T-helper 1 cell treated with Interleukin-12 subunit alpha and Interleukin-12 subunit beta and Interleukin-4 antibody, amounts not matched to agents 30 μg/mL and 1 μg/mL, for 36 hours (primary cell): ENCODE measurements at regions not wholly inside any gene's neighbourhood (a gene's known extent, or its start where the extent isn't known, plus 50 kb on each side); places are given as distances from the start of the nearest gene placed in this dataset.

Experiments
- H3K27ac Mint-ChIP-seq: one replicate; pipeline ENCODE4 v1.8.0; 2021; ENCODE audit warnings: mild to moderate bottlenecking, mixed read lengths
- H3K27me3 Mint-ChIP-seq: one replicate; pipeline ENCODE4 v1.8.0; 2021; ENCODE audit warnings: low read depth, mixed read lengths
- H3K36me3 Mint-ChIP-seq: one replicate; pipeline ENCODE4 v1.8.0; 2021; ENCODE audit warnings: low read depth, mixed read lengths
- H3K4me1 Mint-ChIP-seq: one replicate; pipeline ENCODE4 v1.8.0; 2021; ENCODE audit warnings: low read depth, mixed read lengths
- H3K4me3 Mint-ChIP-seq: one replicate; pipeline ENCODE4 v1.8.0; 2021; ENCODE audit warnings: mild to moderate bottlenecking, moderate library complexity, mixed read lengths
- H3K9me3 Mint-ChIP-seq: one replicate; pipeline ENCODE4 v1.8.0; 2021; ENCODE audit warnings: mixed read lengths

- Mint-ChIP-seq H3K27ac (no peak overlapping the region), H3K4me1 (no peaks in the 10 kb centered on the region), H3K27me3 (no peaks in the 10 kb centered on the region), H3K9me3 (no peaks in the 10 kb centered on the region), H3K4me3 (no peak overlapping the region), H3K36me3 (no peaks in the 10 kb centered on the region)
Observed at GRCh38 chr12:83365317-83365716, 678.6 kb downstream of the TMTC2 start.

DNA sequence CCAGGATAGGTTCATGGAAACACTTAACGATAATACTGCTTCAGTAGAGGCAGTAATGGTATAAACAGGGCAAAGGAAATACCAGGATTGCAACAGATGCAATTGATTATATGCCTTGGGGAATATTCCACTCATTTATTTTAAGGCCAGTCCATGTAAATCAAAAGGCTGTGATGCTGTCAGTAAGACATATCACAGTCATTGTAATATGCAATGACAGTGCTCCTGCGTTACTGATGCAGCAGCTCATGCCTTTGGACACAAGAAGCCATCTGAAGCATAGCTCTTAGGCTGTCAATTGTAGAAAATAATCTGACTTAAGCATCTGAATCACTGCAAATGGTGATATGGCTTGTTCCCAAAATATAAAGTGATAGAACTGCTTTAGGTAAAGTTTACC is 674.8 kb downstream of the TMTC2 start:
- no peaks in the 10 kb centered on the region for H3K27me3 Mint-ChIP-seq
- peaks cover 4% of the 10 kb centered on the region for H3K9me3 Mint-ChIP-seq
- no peaks in the 10 kb centered on the region for H3K4me1 Mint-ChIP-seq
- no peaks in the 10 kb centered on the region for H3K36me3 Mint-ChIP-seq
- no peak overlapping the region for H3K27ac Mint-ChIP-seq
- no peak overlapping the region for H3K4me3 Mint-ChIP-seq

- peaks cover 4% of the 10 kb centered on the region for H3K9me3 Mint-ChIP-seq
- no peak overlapping the region for H3K27ac Mint-ChIP-seq
- no peak overlapping the region for H3K4me3 Mint-ChIP-seq
- no peaks in the 10 kb centered on the region for H3K27me3 Mint-ChIP-seq
- H3K4me1 Mint-ChIP-seq = no peaks in the 10 kb centered on the region
- no peaks in the 10 kb centered on the region for H3K36me3 Mint-ChIP-seq
Observed at GRCh38 chr12:83361071-83361470, 674.4 kb downstream of the TMTC2 start.

DNA sequence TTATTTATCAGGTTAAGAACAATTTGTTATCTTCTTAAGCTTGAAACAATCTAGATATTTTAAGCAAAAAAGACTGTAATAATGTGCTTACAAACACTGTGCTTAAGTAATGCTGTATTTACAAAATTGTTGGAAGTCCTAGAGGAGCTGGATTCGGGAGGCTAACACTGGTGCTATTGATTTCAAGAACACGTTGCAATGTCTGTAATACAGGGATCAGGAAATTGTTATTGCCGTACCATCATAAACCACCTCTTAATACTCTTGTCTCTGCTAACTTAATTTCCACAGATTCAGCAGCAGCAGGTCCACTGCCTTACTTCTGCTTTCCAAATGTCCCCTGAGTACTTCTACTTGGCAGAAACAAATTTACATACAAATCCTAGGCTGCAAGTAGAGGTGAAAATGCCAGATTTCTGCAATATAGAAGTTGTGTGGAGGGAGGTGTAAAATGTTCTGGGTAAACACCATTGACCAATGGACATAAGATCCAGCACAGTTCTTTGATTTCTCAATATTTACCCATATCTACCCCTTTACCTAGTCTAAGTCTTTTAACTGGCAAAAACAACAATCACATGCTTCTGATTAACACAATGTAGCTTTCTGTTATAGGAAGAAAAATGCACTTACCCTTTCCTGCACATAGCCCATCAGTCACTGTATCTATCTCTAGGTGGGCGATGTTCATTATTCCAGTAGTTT is 663.4 kb downstream of the TMTC2 start:
- H3K4me1 Mint-ChIP-seq = no peaks in the 10 kb centered on the region
- H3K27me3 Mint-ChIP-seq = no peaks in the 10 kb centered on the region
- no peaks in the 10 kb centered on the region for H3K36me3 Mint-ChIP-seq
- H3K9me3 Mint-ChIP-seq = no peaks in the 10 kb centered on the region
- H3K27ac Mint-ChIP-seq = no peak overlapping the region
- no peak overlapping the region for H3K4me3 Mint-ChIP-seq

GRCh38 chr12:83346333-83346732 is 659.6 kb downstream of the TMTC2 start:
- no peaks in the 10 kb centered on the region for H3K9me3 Mint-ChIP-seq
- H3K36me3 Mint-ChIP-seq = no peaks in the 10 kb centered on the region
- no peaks in the 10 kb centered on the region for H3K4me1 Mint-ChIP-seq
- no peak overlapping the region for H3K27ac Mint-ChIP-seq
- no peaks in the 10 kb centered on the region for H3K27me3 Mint-ChIP-seq
- no peak overlapping the region for H3K4me3 Mint-ChIP-seq

DNA sequence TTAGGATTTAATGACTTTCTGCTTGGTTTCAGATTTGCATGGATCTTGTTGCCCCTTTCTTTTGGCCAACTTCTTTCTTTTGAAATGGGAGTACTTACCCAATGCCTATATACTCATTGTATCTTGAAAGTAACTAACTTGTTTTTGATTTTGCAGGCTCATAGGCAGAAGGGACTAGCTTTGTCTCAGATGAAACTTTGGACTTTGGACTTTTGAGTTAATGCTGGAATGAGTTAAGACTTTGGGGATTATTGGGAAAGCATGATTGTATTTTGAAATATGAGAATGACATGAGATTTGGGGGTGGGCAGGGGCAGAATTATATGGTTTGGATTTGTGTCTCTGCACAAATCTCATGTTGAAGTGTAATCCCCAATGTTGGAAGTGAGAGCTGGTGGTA is 657.1 kb downstream of the TMTC2 start:
- Mint-ChIP-seq H3K27me3 (no peaks in the 10 kb centered on the region), H3K9me3 (no peaks in the 10 kb centered on the region), H3K4me3 (no peak overlapping the region), H3K4me1 (no peaks in the 10 kb centered on the region), H3K27ac (no peak overlapping the region), H3K36me3 (no peaks in the 10 kb centered on the region)

DNA sequence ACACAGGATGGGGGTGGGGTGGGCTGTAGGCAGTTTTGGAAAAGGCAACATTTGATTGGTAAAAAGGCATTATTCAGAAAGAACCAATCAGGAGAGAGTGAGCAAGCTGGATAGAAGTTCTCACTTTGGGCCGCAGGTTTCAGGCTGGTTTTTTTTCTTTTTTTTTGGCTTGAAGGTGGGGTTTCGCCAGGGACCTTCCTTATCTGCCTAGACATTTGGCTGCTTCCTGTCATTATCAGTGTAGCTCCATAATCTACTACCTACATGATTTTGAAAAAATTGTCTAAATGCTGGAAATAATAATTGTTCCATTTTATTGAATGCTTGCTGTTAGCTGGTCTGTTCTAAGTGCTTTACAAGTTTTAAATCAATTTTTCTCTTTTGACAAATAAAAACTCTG is 649.0 kb downstream of the TMTC2 start:
- Mint-ChIP-seq H3K36me3 (no peaks in the 10 kb centered on the region), H3K4me1 (no peaks in the 10 kb centered on the region), H3K27ac (no peak overlapping the region), H3K4me3 (no peak overlapping the region), H3K27me3 (no peaks in the 10 kb centered on the region), H3K9me3 (peaks cover 3% of the 10 kb centered on the region)

GRCh38 chr12:83326666-83327065 is 640.0 kb downstream of the TMTC2 start:
- no peaks in the 10 kb centered on the region for H3K36me3 Mint-ChIP-seq
- H3K4me1 Mint-ChIP-seq = no peaks in the 10 kb centered on the region
- H3K4me3 Mint-ChIP-seq = no peak overlapping the region
- no peaks in the 10 kb centered on the region for H3K27me3 Mint-ChIP-seq
- no peaks in the 10 kb centered on the region for H3K9me3 Mint-ChIP-seq
- no peak overlapping the region for H3K27ac Mint-ChIP-seq

GRCh38 chr12:83323866-83324265 is 637.2 kb downstream of the TMTC2 start:
- no peaks in the 10 kb centered on the region for H3K4me1 Mint-ChIP-seq
- H3K27me3 Mint-ChIP-seq = no peaks in the 10 kb centered on the region
- no peaks in the 10 kb centered on the region for H3K36me3 Mint-ChIP-seq

GRCh38 chr12:83322809-83323208 is 636.1 kb downstream of the TMTC2 start:
- Mint-ChIP-seq H3K9me3 (no peaks in the 10 kb centered on the region), H3K36me3 (no peaks in the 10 kb centered on the region), H3K27me3 (no peaks in the 10 kb centered on the region), H3K4me1 (no peaks in the 10 kb centered on the region), H3K4me3 (no peak overlapping the region), H3K27ac (no peak overlapping the region)

More at GRCh38 chr12:83323866-83324265, 637.2 kb downstream of the TMTC2 start:
- no peak overlapping the region for H3K27ac Mint-ChIP-seq
- no peak overlapping the region for H3K4me3 Mint-ChIP-seq
- H3K9me3 Mint-ChIP-seq = no peaks in the 10 kb centered on the region

DNA sequence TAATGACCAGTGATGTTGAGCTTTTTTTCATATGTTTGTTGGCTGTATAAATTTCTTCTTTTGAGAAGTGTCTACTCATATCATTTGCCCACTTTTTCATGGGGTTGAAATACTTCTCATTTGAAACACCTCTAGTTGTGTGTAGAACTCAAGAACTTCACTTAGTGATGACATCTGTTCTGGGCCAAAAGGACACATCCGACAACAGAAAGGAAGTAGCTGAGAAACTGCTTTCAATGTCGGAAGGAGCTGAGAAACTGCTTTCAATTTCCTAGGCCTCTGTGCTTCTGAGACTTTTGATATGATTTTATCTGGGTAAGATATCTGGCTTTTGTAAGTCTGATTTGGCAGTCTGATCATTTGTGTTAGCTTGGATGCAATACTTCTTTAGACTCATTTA is 635.3 kb downstream of the TMTC2 start:
- Mint-ChIP-seq H3K9me3 (no peaks in the 10 kb centered on the region), H3K36me3 (no peaks in the 10 kb centered on the region), H3K27me3 (no peaks in the 10 kb centered on the region), H3K4me1 (no peaks in the 10 kb centered on the region), H3K4me3 (no peak overlapping the region), H3K27ac (no peak overlapping the region)

- H3K27ac Mint-ChIP-seq = no peak overlapping the region
Observed at GRCh38 chr12:83320350-83320749, 633.6 kb downstream of the TMTC2 start.

DNA sequence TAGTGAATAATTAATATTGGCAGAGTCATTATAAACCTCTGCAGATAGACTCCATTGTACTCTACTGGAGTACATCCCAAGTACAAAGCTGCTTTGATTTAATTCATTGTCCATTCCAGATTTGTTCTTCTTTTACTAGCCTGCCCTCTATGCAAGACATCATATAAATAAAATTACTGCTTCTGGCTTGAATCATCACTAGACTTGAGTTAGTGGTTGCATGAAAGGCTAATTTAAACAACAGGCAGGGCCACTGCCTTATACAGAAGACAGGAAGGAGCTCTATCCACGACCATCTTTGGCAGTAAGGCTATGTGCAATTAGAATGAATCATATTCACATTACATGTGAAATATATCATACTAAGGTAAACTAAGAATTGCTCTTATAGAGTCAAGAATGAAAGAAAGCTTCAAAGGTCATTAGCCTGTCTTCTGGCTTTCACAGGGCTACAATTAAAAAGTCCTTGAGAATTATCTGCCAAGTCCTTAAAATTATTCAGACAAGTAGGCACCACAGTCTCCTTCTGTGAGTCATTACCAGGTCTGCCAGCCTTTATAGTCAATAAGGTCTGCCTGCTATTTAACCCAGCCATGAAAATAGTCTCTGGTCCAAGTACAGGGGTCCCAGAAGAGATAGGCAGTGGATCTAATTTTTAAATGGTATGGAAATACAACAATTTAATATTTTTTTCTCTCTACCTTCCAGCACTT is 631.8 kb downstream of the TMTC2 start:
- Mint-ChIP-seq H3K9me3 (no peaks in the 10 kb centered on the region), H3K36me3 (no peaks in the 10 kb centered on the region), H3K4me3 (no peak overlapping the region)

More at GRCh38 chr12:83320350-83320749, 633.6 kb downstream of the TMTC2 start:
- no peaks in the 10 kb centered on the region for H3K9me3 Mint-ChIP-seq
- H3K4me3 Mint-ChIP-seq = no peak overlapping the region
- no peaks in the 10 kb centered on the region for H3K27me3 Mint-ChIP-seq
- no peaks in the 10 kb centered on the region for H3K36me3 Mint-ChIP-seq
- H3K4me1 Mint-ChIP-seq = no peaks in the 10 kb centered on the region

GRCh38 chr12:83317595-83317994 is 630.9 kb downstream of the TMTC2 start:
- Mint-ChIP-seq H3K27ac (no peak overlapping the region), H3K36me3 (no peaks in the 10 kb centered on the region), H3K4me1 (no peaks in the 10 kb centered on the region), H3K4me3 (no peak overlapping the region), H3K27me3 (no peaks in the 10 kb centered on the region), H3K9me3 (no peaks in the 10 kb centered on the region)

More for the DNA sequence above, 631.8 kb downstream of the TMTC2 start:
- Mint-ChIP-seq H3K27ac (no peak overlapping the region), H3K4me1 (no peaks in the 10 kb centered on the region), H3K27me3 (no peaks in the 10 kb centered on the region)

DNA sequence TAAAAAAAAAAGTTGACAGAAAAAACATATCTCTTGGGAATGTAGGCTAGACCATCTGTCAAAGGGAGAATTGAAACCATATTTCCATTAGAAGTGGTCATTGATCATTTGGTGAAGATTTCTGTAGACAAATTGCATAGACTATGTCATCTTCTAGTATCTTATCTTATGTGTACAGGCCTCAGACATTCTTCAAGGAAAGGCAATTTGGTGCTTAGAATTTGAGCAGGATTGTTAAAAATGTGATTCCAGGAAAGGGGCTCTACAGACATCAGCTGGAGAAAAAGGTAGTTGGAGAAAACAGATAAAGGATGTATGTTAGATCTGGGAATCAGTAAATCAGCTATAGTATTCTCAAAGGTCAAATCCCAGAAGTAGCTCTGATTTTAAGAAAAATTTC is 627.1 kb downstream of the TMTC2 start:
- Mint-ChIP-seq H3K4me3 (no peak overlapping the region), H3K36me3 (no peaks in the 10 kb centered on the region), H3K27me3 (no peaks in the 10 kb centered on the region), H3K9me3 (no peaks in the 10 kb centered on the region), H3K27ac (no peak overlapping the region), H3K4me1 (no peaks in the 10 kb centered on the region)
